Glutamatergic neuron (in vitro differentiated cells): ENCODE measurements at regions not wholly inside any gene's neighbourhood (a gene's known extent, or its start where the extent isn't known, plus 50 kb on each side); places are given as distances from the start of the nearest gene placed in this dataset.

ENCODE experiments used
- DNase-seq: peaks from one replicate; pipeline ENCODE4 v3.0.0; 2022
- H3K27ac Mint-ChIP-seq: one replicate; pipeline ENCODE4 v1.8.0; 2020; ENCODE audit warnings: mild to moderate bottlenecking, mixed read lengths, inconsistent platforms; ENCODE audit not compliant: unreplicated experiment
- H3K27me3 Mint-ChIP-seq: one replicate; pipeline ENCODE4 v1.8.0; 2020; ENCODE audit warnings: mild to moderate bottlenecking, moderate library complexity, mixed read lengths, inconsistent platforms; ENCODE audit not compliant: unreplicated experiment
- H3K36me3 Mint-ChIP-seq: one replicate; pipeline ENCODE4 v1.8.0; 2020; ENCODE audit warnings: mild to moderate bottlenecking, mixed read lengths, inconsistent platforms; ENCODE audit not compliant: unreplicated experiment
- H3K4me1 Mint-ChIP-seq: one replicate; pipeline ENCODE4 v1.8.0; 2020; ENCODE audit warnings: mild to moderate bottlenecking, low read depth, mixed read lengths, inconsistent platforms; ENCODE audit not compliant: unreplicated experiment
- H3K4me3 Mint-ChIP-seq: one replicate; pipeline ENCODE4 v1.8.0; 2020; ENCODE audit warnings: mild to moderate bottlenecking, mixed read lengths, inconsistent platforms; ENCODE audit not compliant: unreplicated experiment
- H3K9me3 Mint-ChIP-seq: one replicate; pipeline ENCODE4 v1.8.0; 2020; ENCODE audit warnings: mild to moderate bottlenecking, moderate library complexity, mixed read lengths, inconsistent platforms; ENCODE audit not compliant: unreplicated experiment
- CTCF ChIP-seq: fragments of 200-600 bp; sonication (generic); IDR thresholded peaks from one replicate; pipeline ENCODE4 v1.5.0; 2021; ENCODE audit not compliant: partially characterized antibody, unreplicated experiment

GRCh38 chr6:56865081-56865875, 89.6 kb upstream of the BEND6 start:
- peaks cover 3% of the 10 kb centered on the region for H3K4me1 Mint-ChIP-seq
- H3K9me3 Mint-ChIP-seq: no peaks in the 10 kb centered on the region
- DNase-seq: no peak
- TF ChIP-seq CTCF: no peak
- peaks cover 1% of the 10 kb centered on the region for H3K27me3 Mint-ChIP-seq
- H3K4me3 Mint-ChIP-seq: no peak overlapping the region
- no peaks in the 10 kb centered on the region for H3K36me3 Mint-ChIP-seq
- H3K27ac Mint-ChIP-seq: no peak overlapping the region

GRCh38 chr6:56864171-56864616, 90.7 kb upstream of the BEND6 start:
- TF ChIP-seq CTCF: no peak
- Mint-ChIP-seq H3K36me3 (no peaks in the 10 kb centered on the region), H3K9me3 (no peaks in the 10 kb centered on the region), H3K27ac (no peak overlapping the region), H3K27me3 (peaks cover 1% of the 10 kb centered on the region), H3K4me1 (peaks cover 3% of the 10 kb centered on the region), H3K4me3 (no peak overlapping the region)
- no peak for DNase-seq

GRCh38 chr6:56863366-56863765, 91.5 kb upstream of the BEND6 start:
- no peaks in the 10 kb centered on the region for H3K9me3 Mint-ChIP-seq
- no peaks in the 10 kb centered on the region for H3K36me3 Mint-ChIP-seq
- DNase-seq: no peak
- H3K4me1 Mint-ChIP-seq: peaks cover 3% of the 10 kb centered on the region
- H3K27me3 Mint-ChIP-seq: peaks cover 1% of the 10 kb centered on the region
- H3K27ac Mint-ChIP-seq: no peak overlapping the region
- H3K4me3 Mint-ChIP-seq: no peak overlapping the region
- no peak for TF ChIP-seq CTCF

- TF ChIP-seq CTCF: no peak
- H3K27me3 Mint-ChIP-seq: peaks cover 1% of the 10 kb centered on the region
- no peak for DNase-seq
- no peak overlapping the region for H3K27ac Mint-ChIP-seq
- peaks cover 3% of the 10 kb centered on the region for H3K4me1 Mint-ChIP-seq
- no peak overlapping the region for H3K4me3 Mint-ChIP-seq
- no peaks in the 10 kb centered on the region for H3K9me3 Mint-ChIP-seq
- no peaks in the 10 kb centered on the region for H3K36me3 Mint-ChIP-seq
Observed at GRCh38 chr6:56862415-56863175, 92.3 kb upstream of the BEND6 start.

- H3K27ac Mint-ChIP-seq: no peak overlapping the region
- TF ChIP-seq CTCF: no peak
- peaks cover 5% of the 10 kb centered on the region for H3K4me1 Mint-ChIP-seq
- H3K4me3 Mint-ChIP-seq: no peak overlapping the region
- H3K27me3 Mint-ChIP-seq: no peaks in the 10 kb centered on the region
- no peak for DNase-seq
- H3K9me3 Mint-ChIP-seq: no peaks in the 10 kb centered on the region
- H3K36me3 Mint-ChIP-seq: no peaks in the 10 kb centered on the region
Observed at GRCh38 chr6:56860475-56860874, 94.4 kb upstream of the BEND6 start.
